M059J (cell line): ENCODE measurements at regions not wholly inside any gene's neighbourhood (a gene's known extent, or its start where the extent isn't known, plus 50 kb on each side); places are given as distances from the start of the nearest gene placed in this dataset.

Source experiments
- DNase-seq: peaks from one replicate; pipeline ENCODE4 v3.0.0-alpha.2; 2012; ENCODE audit warnings: low read depth

DNA sequence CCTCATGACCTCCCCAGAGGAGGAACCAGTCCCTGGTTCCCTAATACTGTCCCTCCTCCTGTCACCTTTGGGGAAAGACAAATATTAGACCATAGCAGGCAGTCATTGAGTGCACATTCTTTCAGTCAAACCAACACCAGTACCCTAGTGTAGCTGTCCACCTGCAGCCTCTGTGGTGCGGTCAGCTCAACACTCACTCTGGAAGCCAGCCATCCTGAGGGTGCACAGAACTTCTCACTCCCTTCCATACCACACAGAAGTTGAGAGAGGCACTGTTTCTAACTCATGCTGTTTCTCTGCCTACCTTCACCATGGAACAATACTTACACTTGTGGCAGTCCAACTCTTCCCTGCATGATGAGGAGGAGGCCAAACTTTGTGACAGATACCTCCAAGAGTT, 175.6 kb upstream of the FOXN2 start:
- no peak for DNase-seq

DNA sequence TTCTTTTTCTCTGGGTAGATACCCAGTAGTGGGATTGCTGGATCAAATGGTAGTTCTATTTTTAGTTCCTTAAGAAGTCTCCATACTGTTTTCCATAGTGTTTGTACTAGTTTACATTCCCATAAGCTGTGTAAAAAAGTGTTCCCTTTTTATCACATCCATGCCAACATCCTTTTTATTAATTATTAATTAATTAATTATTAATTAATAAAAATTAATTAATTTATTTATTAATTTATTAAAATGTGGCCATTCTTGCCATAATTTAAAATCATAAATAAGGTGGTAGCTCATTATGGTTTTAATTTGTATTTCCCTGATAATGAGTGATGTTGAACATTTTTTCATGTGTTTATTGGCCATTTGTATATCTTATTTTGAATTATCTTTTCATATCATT, 173.9 kb upstream of the FOXN2 start:
- DNase-seq: no peak

DNA sequence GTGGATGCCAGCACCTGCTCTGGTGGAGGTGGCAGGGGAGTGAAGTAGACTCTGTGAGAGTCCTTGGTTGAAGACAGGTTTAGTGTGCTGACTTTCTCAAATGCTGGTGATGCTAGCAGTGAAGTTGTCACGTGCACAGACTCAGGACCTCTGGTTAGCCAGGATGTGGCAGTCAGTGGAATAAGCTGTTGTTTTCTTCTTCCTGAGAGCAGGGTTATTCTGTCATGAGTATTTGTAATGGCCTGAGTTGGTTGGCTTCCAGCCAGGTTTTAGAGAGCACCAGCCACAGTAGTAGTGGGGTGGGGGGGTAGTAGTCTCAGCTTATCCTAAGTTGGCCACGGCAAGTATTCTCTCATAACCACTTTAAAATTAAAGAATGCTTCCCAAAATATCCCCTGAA, 169.7 kb upstream of the FOXN2 start:
- DNase-seq: peak; percentile 40

DNA sequence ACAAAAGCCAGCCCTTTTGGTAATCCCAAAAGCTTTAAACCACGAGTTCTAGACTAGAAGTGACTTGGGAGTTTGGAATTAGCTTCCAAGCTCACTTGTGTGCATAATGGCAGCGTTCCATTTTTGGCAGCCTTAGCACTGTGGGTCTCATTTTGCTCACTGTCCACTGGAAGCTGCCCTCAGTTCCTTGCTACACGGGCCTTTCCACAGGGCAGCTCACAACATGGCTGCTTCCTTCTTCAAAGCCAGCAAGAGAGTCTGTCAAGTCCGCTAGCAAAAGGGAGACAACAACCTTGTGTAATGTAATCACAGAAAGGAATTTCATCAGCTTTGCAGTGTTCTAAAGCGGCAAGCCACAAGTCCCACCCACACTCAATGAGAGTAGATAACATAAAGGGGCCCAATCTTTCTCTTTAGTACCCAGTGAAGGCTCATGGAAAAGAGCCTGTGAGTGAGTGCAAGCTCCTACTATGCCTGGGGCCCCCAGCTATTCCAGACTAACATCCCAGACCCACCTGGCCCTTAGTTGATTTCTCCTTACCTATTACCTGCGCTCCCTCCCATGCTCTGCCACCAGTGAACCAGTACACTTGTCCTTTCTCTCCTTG, 168.5 kb upstream of the FOXN2 start:
- DNase-seq: no peak

DNA sequence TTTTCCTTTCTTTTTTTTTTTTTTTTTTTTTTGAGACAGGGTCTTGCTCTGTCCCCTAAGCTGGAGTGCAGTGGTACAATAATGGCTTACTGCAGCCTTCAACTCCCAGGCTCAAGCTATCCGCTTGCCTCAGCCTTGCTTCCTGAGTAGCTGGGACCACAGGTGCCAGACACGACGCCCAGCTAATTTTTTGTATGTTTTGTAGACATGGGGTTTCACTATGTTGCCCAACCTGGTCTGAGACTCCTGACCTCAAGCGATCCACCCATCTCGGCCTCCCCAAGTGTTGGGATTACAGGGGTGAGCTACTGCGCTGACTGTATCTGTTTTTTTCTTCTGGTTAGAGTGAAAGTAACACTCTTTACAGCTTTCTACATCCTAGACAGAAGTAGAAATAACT, 167.9 kb upstream of the FOXN2 start:
- no peak for DNase-seq

DNA sequence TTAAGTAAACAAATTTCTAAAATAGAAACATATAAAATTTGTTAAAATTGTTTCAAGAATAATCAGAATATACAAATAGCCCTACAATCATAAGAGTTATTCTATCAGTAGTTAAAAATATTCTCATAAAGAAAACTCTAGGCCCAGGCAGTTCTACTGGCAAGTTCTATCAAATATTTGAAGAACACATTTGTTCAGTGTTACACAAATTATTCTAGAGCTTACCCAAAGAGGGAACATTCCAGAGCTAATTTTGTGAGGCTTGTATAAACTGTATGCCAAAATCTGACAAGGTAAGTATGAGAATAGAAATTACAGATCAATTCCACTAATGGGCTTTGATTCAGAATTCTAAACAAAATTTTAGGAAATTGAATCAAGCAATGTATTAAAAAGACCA, 166.8 kb upstream of the FOXN2 start:
- DNase-seq: no peak

DNA sequence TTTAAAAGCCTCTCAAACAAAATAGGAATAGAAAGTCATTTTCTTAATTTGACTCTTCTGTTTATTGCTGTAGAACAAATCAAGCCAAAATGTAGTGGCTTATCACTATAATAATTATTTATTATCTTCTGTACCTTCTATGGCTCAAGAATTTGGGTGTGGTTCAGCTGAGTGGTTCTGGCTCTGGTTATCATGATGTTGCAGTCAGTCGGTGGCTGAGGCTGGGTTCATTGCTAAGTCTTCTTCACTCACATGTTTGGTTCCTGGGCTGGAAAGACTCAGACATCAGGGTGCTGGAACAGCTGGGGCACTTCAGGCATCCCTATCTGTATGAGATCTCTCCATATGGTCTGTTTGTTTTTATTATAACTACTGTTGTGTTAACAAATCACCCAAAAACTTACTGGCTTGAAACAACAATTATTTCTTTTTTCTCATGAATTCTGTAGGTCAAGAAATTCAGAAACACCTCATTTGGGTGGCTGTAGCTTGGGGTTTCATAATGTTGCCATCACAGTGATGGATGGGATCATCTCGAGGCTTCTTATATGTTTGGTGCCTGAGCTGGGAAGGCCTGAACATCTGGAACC, 165.5 kb upstream of the FOXN2 start:
- DNase-seq: no peak

DNA sequence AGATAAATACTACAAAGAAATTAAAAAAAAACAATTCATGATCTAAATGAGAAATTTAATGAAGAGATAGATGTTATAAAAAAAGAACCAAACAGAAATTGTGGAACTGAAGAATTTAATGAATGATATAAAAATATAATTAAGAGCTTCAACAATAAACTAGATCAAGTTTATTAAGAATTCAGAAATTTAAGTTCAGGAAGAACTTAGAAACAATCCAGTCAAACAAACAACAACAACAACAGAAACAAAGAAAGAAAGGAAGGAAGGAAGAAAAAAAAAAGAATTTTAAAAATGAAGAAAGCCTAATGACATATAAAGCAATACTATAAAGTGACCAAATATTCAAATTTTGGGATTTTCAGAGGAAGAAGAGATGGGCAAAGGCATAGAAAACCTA, 157.3 kb upstream of the FOXN2 start:
- DNase-seq: no peak

DNA sequence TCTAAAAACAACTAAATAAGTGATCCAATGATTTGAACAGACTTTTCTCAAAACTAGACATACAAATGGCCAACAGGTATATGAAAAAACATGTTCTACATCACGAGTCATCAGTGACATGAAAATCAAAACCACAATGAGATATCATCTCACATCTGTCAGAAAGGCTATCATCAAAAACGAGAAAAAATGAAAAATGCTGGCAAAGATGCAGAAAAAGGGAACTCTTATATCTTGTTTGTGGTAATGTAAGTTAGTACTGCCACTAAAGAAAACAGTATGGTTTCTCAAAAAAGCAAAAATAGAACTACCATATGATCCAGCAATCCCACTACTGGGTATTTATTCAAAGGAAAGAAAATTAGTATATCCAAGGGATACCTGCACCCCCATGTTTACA, 152.9 kb upstream of the FOXN2 start:
- no peak for DNase-seq

DNA sequence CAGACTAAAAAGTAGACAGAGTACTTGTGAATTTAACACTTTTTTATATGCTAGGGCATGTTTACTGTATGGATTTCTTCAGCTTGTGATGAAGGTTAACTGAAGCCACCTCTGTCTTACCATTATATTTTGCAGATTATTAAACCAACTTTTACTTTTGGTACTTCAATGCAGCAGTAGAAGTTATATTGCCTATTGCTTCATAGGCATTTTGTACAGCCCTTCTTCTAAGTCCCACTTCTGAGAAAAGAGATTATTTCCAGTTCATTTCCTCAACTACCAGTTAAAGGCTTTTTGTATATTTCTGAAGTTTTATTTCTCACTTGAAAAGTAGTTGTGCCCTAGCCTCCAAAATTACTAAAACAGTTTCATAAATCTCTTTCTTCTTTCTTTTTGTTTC, 151.7 kb upstream of the FOXN2 start:
- DNase-seq: no peak

DNA sequence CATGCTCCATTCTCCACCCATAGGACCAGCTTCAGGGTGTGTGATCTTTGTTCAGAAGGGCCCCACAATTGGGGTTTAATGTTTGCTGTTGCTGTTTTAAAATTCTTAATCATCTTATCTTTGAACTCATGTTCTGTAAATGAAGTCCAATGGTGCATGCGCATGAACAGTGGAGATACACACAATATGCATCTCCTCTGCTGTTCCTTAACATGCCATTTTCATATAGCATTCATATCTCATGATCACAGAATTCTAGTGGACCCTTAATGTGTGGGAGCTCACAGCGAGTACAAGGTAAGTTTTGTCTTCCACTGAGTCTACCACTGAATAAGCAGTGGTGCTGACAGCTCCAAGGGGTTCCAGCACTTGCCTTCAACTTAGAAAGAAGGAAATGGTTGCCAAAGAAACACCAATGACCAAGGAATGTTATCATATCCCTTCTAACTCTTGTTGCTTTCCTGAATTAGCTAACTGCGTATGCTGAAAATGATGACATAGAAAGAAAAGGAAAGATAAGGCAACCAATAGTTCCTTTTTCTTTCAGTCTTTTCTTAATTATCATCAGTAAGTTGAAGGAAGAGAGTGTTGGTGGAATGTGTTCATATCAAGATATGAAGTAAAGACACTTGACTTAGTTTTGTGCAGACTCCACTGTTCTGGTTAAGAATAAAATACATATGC, 149.3 kb upstream of the FOXN2 start:
- DNase-seq: no peak

DNA sequence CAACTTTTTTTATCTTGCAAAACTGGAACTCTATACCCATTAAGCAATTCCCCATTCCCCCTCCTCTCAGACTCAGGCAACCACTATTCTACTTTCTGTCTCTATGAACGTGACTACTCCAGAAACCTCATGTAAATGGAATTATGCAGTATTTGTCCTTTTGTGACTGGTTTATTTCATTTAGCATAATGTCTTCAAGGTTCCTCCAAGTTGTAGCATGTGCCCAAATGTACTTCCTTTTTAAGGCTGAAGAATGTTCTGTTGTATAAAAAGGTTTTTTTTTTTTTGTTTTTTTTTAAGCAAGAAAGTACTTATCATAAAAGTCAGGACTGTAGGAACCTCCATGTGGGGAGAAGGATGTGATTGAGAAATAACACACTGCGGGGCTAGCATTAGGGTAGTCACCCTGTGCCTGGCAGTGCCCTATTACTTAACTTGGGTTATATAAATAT, 145.3 kb upstream of the FOXN2 start:
- DNase-seq: no peak

DNA sequence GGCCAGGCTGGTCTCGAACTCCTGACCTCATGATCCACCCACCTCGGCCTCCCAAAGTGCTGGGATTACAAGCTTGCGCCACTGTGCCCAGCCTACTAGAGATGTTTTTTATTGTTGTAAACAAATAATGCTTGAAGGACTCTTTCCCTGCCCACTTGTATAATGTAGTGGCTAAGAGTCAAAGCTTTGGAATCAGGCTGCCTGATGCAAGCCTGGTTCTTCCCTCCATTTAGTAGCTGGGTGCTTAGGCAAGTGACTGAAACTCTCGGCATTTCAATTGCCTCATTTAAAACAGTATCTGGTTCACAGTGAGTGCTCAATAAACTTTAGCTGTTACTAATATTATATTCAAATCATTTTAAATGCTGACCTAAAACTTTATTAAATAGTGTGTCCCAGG, 144.2 kb upstream of the FOXN2 start:
- DNase-seq: peak; percentile 6

DNA sequence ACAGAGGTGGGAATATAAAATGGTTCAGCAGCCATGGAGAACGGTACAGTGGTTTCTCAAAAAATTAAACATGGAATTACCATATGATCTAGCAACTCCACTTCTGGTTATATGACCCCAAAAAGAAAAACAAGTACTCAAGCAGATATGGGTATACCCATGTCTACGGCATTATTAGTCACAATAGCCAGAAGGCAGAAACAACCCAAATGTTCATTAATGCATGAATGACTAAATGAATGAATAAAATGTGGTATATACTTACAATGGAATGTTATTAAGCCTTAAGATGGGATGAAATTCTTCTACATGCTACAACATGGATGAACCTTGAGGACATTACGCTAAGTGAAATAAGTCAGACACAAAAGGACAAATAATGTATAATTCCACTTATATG, 141.3 kb upstream of the FOXN2 start:
- peak; percentile 78 for DNase-seq

DNA sequence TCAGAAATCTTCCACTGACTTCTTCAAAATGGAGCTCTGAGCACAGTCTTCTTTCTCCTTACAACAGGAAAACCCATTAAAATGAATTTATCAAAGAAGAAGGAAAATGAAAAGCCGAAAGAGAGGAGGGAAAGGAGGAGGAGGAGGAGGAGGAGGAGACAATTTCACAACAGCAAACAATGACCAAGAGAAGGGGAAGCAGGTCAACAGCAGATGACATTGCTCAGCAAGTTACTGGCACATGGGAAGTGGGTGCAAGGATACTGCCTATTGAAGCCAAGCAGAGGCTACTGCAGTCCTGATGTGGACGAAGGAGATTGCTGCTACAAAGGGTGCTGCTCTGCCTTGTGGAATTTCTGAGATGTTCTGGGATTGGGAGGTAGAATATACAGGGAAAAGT, 140.0 kb upstream of the FOXN2 start:
- DNase-seq: no peak

DNA sequence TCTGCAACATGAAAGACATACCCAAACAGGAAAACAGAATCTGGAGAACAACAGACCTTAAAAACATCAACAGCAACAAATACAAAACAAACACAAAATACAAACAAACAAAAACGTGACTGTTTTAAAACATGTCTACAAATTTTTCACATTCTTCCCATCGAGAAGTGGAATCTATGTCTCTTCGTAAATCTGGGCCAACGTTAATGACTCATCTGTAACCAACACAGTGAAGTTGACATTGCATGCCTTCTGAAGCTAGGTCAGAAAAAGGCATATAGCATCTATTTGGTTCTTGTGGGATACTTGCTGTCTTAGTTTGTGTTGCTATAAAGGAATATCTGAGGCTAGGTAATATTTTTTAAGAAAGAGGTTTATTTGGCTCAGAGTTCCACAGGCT, 139.2 kb upstream of the FOXN2 start:
- peak; percentile 76 for DNase-seq

DNA sequence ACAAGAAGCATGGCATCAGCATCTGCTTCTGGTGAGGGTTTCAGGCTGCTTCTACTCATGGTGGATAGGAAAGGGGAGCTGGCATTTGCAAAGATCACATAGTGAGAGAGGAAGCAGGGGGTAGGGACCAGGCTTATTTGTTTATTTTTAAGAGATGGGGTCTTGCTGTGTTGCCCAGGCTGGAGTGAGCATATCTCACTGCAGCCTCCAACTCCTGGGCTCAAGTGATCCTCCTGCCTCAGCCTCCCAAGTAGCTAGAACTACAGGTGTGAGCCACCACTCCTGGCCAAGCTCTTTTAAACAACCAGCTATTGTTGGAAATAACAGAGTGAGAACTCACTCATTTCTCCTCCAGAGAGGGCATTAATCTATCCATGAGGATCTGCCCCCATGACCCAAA, 138.8 kb upstream of the FOXN2 start:
- DNase-seq: no peak

DNA sequence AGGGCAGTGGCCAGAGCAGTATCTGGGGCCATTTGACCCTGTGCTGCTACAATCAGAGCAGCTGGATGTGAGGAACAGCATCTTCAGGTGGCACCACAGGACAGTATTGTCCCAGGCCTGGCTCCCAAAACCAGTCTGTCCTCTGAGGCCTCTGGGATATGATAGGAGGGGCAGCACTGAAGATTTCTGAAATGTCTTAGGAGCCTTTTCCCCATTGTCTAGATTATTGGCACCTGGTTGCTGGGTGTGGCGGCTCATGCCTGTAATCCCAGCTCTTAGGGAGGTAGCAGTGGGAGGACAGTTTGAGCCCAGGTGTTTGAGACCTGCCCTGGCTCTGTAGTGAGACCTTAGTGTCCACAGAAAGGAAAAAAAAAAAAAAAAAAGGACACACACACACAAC, 137.6 kb upstream of the FOXN2 start:
- no peak for DNase-seq

DNA sequence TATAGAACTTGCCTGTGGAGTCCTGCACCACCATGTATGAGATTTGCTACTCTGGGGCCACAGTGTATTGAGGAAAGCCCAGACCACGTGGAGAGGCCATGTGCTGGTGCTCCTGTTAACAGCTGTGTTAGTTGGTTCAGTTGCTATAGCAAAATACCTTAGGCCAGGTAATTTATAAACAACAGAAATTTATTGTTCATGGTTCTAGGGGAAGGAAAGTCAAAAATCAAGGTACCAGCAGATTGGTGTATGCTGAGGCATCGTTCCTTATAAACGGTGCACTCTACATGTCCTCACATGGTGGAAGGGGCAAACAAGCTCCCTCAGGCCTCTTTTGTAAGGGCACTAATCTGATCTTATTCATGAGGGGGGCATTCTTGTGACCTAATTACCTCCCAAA, 135.9 kb upstream of the FOXN2 start:
- DNase-seq: no peak

DNA sequence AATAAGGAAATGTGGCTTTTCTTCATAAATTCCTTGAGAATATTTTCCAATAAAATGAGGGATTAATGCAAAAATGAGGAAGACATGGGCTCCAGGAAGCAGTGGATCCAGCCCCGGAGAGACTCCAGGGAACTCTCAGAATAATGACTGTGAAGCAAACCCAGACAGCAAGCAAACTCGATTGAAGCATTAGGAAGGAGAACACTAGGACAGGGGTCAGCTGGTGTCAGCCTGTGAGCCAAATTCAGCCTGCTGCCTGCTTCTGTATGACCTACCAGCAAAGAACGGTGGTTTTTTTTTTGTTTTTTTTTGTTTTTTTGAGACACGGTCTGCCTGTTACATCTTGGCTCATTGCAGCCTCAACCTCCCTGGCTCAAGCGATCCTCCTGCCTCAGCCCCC, 133.9 kb upstream of the FOXN2 start:
- DNase-seq: no peak

DNA sequence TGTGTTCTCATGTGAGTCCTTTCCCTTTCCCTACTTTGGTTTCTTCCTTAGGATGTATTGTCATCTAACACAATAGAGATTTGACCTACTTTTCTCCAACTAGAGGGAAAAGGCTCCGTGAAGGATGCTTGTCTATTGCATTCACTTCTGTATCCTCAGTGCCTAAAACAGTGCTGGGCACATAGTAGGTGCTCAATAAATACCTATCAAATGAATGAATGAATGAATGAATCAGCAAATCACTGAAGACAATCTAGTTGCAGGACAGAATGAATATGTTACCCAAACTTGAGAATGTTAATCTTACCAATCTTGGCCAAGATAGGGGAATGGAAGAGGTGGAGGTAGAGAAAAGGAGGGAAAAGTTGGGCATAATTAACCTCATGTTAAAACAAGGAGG, 131.2 kb upstream of the FOXN2 start:
- no peak for DNase-seq

DNA sequence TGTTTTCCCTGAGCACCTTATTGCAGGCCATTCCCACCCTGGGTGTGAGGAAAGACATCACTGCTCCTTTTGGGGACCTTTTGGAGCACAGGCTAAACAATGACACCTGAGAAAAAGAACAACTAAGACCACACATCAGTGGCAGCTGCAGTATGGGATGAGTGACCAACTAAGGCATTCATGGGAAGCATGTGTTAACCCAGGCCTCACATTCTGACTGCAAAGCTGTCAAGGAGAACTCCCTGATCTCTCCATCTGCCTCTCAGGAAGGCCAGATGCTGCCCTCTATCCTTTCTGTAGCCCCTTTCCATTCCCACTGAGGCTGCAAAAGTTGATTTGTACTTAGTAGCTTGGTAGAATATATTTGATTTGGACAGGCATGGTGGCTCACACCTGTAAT, 130.5 kb upstream of the FOXN2 start:
- DNase-seq: no peak

DNA sequence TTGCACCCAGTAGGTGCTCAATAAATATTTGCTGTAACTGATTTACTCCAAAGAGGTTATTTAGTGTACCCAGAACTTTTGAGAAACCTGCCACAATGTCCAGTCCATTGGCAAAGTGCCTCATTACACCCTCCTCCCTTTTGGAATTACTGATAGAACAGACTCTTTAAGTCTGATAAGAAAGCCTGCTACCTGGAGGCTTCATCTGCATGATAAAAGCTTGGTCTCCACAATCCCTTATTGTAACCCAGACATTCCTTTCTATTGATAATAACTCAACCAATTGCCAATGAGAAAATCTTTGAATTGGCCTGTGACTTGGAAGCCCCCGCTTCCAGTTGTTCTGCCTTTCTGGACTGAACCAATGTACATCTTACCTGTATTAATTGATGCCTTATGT, 127.0 kb upstream of the FOXN2 start:
- no peak for DNase-seq
